ENCODE measurements at regions not wholly inside any gene's neighbourhood (a gene's known extent, or its start where the extent isn't known, plus 50 kb on each side); places are given as distances from the start of the nearest gene placed in this dataset.

- intact Hi-C loops (cut with micrococcal nuclease; ENCODE audit: unreplicated experiment) (no loop called here), in situ Hi-C loops (cut with HindIII; ENCODE audit: low pct_unique_long_range_greater_than_20kb, low sequenced_read_pairs) (no loop called here)
- ChIA-PET POLR2A (no interaction called here), CTCF (no interaction called here)
- H3K4me1 ChIP-seq (ENCODE audit: control insufficient read depth, insufficient read depth, low read length) = no peaks in the 10 kb centered on the region
- DNase-seq (ENCODE audit: low read depth, low spot score) (no peak), ATAC-seq (no peak)
- no peak overlapping the region for H3K4me3 ChIP-seq (ENCODE audit: low read depth in 2 of 2, low read length in 2 of 2)
- H3K27ac ChIP-seq (ENCODE audit: low read length) = no peak overlapping the region
- H3K9me3 ChIP-seq (ENCODE audit: control insufficient read depth, insufficient read depth, low read depth, low read length) = no peaks in the 10 kb centered on the region
- no peaks in the 10 kb centered on the region for H3K36me3 ChIP-seq (ENCODE audit: control insufficient read depth, insufficient read depth, low read length)
- BruUV-seq (replicated peaks) = no TSS peak
- no peaks in the 10 kb centered on the region for H3K27me3 ChIP-seq (ENCODE audit: control insufficient read depth, insufficient read depth, low read length)
- TF ChIP-seq CTCF (IDR thresholded peaks at IDR 0.05) (no peak), REST (IDR thresholded peaks at IDR 0.05; ENCODE audit: insufficient read depth in 1 of 2, low read depth in 2 of 2, low read length in 1 of 2) (no peak), POLR2AphosphoS5 (IDR thresholded peaks at IDR 0.05; ENCODE audit: low read depth, low read length) (no peak), SIN3A (IDR thresholded peaks at IDR 0.05; ENCODE audit: borderline replicate concordance, insufficient read depth, low read depth, low read length) (no peak), TCF7L2 (IDR thresholded peaks at IDR 0.05; ENCODE audit: low read depth, low read length) (no peak)
Observed at GRCh38 chr14:86999036-86999435, 993.9 kb downstream of the GALC start.

- Histone ChIP-seq H3K4me3 (ENCODE audit: low read depth in 2 of 2, low read length in 2 of 2) (no peak overlapping the region), H3K27me3 (ENCODE audit: control insufficient read depth, insufficient read depth, low read length) (no peaks in the 10 kb centered on the region), H3K9me3 (ENCODE audit: control insufficient read depth, insufficient read depth, low read depth, low read length) (no peaks in the 10 kb centered on the region), H3K27ac (ENCODE audit: low read length) (no peak overlapping the region), H3K36me3 (ENCODE audit: control insufficient read depth, insufficient read depth, low read length) (no peaks in the 10 kb centered on the region), H3K4me1 (ENCODE audit: control insufficient read depth, insufficient read depth, low read length) (no peaks in the 10 kb centered on the region)
- in situ Hi-C loops (cut with HindIII; ENCODE audit: low pct_unique_long_range_greater_than_20kb, low sequenced_read_pairs) = no loop called here
- BruUV-seq (replicated peaks) = no TSS peak
- ChIA-PET POLR2A (no interaction called here), CTCF (no interaction called here)
- intact Hi-C loops (cut with micrococcal nuclease; ENCODE audit: unreplicated experiment) = no loop called here
- TF ChIP-seq REST (IDR thresholded peaks at IDR 0.05; ENCODE audit: insufficient read depth in 1 of 2, low read depth in 2 of 2, low read length in 1 of 2) (no peak), TCF7L2 (IDR thresholded peaks at IDR 0.05; ENCODE audit: low read depth, low read length) (no peak)
- ATAC-seq (no peak), DNase-seq (ENCODE audit: low read depth, low spot score) (no peak)
Observed at GRCh38 chr14:86997271-86997670, 995.7 kb downstream of the GALC start.

All from Panc1 (cell line).